GM12878 (cell line): ENCODE measurements at regions not wholly inside any gene's neighbourhood (a gene's known extent, or its start where the extent isn't known, plus 50 kb on each side); places are given as distances from the start of the nearest gene placed in this dataset.

Source experiments
- ATAC-seq: fragments of 200-7000 bp; cut with Tn5 transposase; 3 replicates; pipeline ENCODE4 v1.9.1; 2020; ENCODE audit warnings: mild to moderate bottlenecking, moderate library complexity
- BruUV-seq: library from RNA; stranded (reverse); fragments of 400-500 nt; replicated peaks from 2 replicates; lab custom pipeline; 2021; lab: Mats Ljungman, UMichigan
- CTCF ChIA-PET: fragments of 300-600 bp; sonication (Branson Sonifier 250); formaldehyde crosslinking; extraction: SDS; loops from one replicate; lab custom pipeline; 2021; ENCODE audit warnings: inconsistent platforms; lab: Yijun Ruan, JAX
- POLR2A ChIA-PET: fragments of 350-600 bp; formaldehyde crosslinking; extraction: SDS; loops from one replicate; lab custom pipeline; 2021; ENCODE audit warnings: inconsistent platforms; lab: Charles Lee
- RAD21 ChIA-PET: fragments of 300-600 bp; sonication (Branson Sonifier 250); formaldehyde crosslinking; loops from one replicate; lab custom pipeline; 2023; ENCODE audit warnings: antibody characterized with exemption; ENCODE audit not compliant: unreplicated experiment; lab: Charles Lee
- SMC1A ChIA-PET: fragments of 300-600 bp; sonication (Branson Sonifier 250); formaldehyde crosslinking; loops from one replicate; lab custom pipeline; 2023; ENCODE audit not compliant: unreplicated experiment, uncharacterized antibody; lab: Charles Lee
- DNase-seq: peaks from one replicate; pipeline ENCODE4 v3.0.0-alpha.2; 2011; ENCODE audit warnings: low read depth, low spot score
- FAIRE-seq: peaks from 3 replicates; lab custom pipeline; 2011; peaks lifted over from hg19 to GRCh38; lab: Jason Lieb, UNC
- H2AFZ ChIP-seq: 2 replicates; pipeline ENCODE4 v1.6.0; 2011; ENCODE audit warnings: low read depth, low read length, control low read depth; ENCODE audit not compliant: control insufficient read depth
- H3K27ac ChIP-seq: 2 replicates; pipeline ENCODE4 v1.5.1; 2011; ENCODE audit warnings: control low read depth; ENCODE audit not compliant: control insufficient read depth, insufficient read depth
- H3K27me3 ChIP-seq, 2 experiments: replicated peaks in 1 of 2; 2 replicates each; pipeline versions ENCODE4 v1.6.0 to v1.6.1; 2011; ENCODE audit warnings: low read length in 1 of 2; ENCODE audit not compliant: control insufficient read depth in 2 of 2, insufficient read depth in 2 of 2
- H3K36me3 ChIP-seq, 2 experiments: 2 replicates each; pipeline ENCODE4 v1.5.1; 2011; ENCODE audit warnings: low read length in 1 of 2; ENCODE audit not compliant: control insufficient read depth in 2 of 2, insufficient read depth in 2 of 2
- H3K4me1 ChIP-seq: 2 replicates; pipeline ENCODE4 v1.6.1; 2011; ENCODE audit warnings: mild to moderate bottlenecking, low read length, moderate library complexity, mixed read lengths; ENCODE audit not compliant: control insufficient read depth, insufficient read depth
- H3K4me2 ChIP-seq: 2 replicates; pipeline ENCODE4 v1.6.0; 2011; ENCODE audit warnings: control low read depth; ENCODE audit not compliant: control insufficient read depth, insufficient read depth
- H3K4me3 ChIP-seq: fragments of 200-600 bp; sonication (generic); 2 replicates; pipeline ENCODE4 v1.5.1; 2016
- H3K79me2 ChIP-seq: 2 replicates; pipeline ENCODE4 v1.6.0; 2011; ENCODE audit warnings: low read length; ENCODE audit not compliant: control insufficient read depth, insufficient read depth
- H3K9ac ChIP-seq: 2 replicates; pipeline ENCODE4 v1.8.0; 2011; ENCODE audit warnings: low read length, control low read depth, mixed read lengths; ENCODE audit not compliant: control insufficient read depth, insufficient read depth
- H3K9me3 ChIP-seq: replicated peaks from 3 replicates; pipeline ENCODE4 v1.5.1; 2011; ENCODE audit warnings: mild to moderate bottlenecking, low read length; ENCODE audit not compliant: control insufficient read depth, insufficient read depth
- H4K20me1 ChIP-seq: 2 replicates; pipeline ENCODE4 v1.6.0; 2011; ENCODE audit not compliant: control insufficient read depth, insufficient read depth
- BACH1 ChIP-seq: fragments of 450-650 bp; IDR thresholded peaks from 2 replicates; pipeline ENCODE4 v1.6.1; 2017; ENCODE audit warnings: mild to moderate bottlenecking, borderline replicate concordance
- NR2C2 ChIP-seq: IDR thresholded peaks from 2 replicates; pipeline ENCODE4 v1.6.1; 2011; ENCODE audit warnings: borderline replicate concordance, low read depth; ENCODE audit not compliant: control insufficient read depth, insufficient read length
- NR2F1 ChIP-seq: fragments of 450-650 bp; conservative IDR thresholded peaks from 2 replicates; pipeline ENCODE4 v1.6.1; 2017; ENCODE audit warnings: mild to moderate bottlenecking
- SKIL ChIP-seq: fragments of 450-650 bp; IDR thresholded peaks from 2 replicates; pipeline ENCODE4 v1.6.1; 2017; ENCODE audit warnings: mild to moderate bottlenecking, low read depth, inconsistent platforms; ENCODE audit not compliant: poor library complexity, severe bottlenecking
- ZNF622 ChIP-seq: fragments of 450-650 bp; IDR thresholded peaks from 2 replicates; pipeline ENCODE4 v1.6.1; 2017; ENCODE audit warnings: mild to moderate bottlenecking, inconsistent platforms
- ZZZ3 ChIP-seq: IDR thresholded peaks from 2 replicates; pipeline ENCODE4 v1.6.1; 2011; ENCODE audit warnings: low read depth; ENCODE audit not compliant: control insufficient read depth, insufficient read length
- WGBS: methylation state at CpG from one replicate; pipeline ENCODE4 v1.1.6; 2016; ENCODE audit warnings: low lambda C conversion rate; ENCODE audit not compliant: insufficient replicate concordance, insufficient coverage; ENCODE audit errors: missing lambda C conversion rate; 5-methylcytosine and 5-hydroxymethylcytosine counted together
- in situ Hi-C: fragments of 300-500 bp; cut with MboI; formaldehyde crosslinking; loops from 9 replicates; pipeline ENCODE4 v1.14.3; 2018; ENCODE audit warnings: mixed read lengths
- intact Hi-C: fragments of 100-400 bp; cut with micrococcal nuclease; formaldehyde crosslinking; loops from one replicate; pipeline ENCODE4 v1.14.2; 2022; ENCODE audit not compliant: unreplicated experiment
- TF ChIP-seq, protein P1 (sequence below): fragments of 450-650 bp; formaldehyde crosslinking; IDR thresholded peaks from 2 replicates; pipeline ENCODE4 v1.5.0; 2022; ENCODE audit warnings: mild to moderate bottlenecking, missing genetic modification characterization
- TF ChIP-seq, protein P2 (sequence below): fragments of 450-650 bp; conservative IDR thresholded peaks from 2 replicates; pipeline ENCODE4 v1.6.1; 2017; ENCODE audit warnings: mild to moderate bottlenecking, moderate library complexity
- TF ChIP-seq, protein P3 (sequence below): fragments of 450-650 bp; formaldehyde crosslinking; IDR thresholded peaks from 2 replicates; pipeline ENCODE4 v1.4.0; 2022; ENCODE audit warnings: mild to moderate bottlenecking, moderate library complexity

DNA sequence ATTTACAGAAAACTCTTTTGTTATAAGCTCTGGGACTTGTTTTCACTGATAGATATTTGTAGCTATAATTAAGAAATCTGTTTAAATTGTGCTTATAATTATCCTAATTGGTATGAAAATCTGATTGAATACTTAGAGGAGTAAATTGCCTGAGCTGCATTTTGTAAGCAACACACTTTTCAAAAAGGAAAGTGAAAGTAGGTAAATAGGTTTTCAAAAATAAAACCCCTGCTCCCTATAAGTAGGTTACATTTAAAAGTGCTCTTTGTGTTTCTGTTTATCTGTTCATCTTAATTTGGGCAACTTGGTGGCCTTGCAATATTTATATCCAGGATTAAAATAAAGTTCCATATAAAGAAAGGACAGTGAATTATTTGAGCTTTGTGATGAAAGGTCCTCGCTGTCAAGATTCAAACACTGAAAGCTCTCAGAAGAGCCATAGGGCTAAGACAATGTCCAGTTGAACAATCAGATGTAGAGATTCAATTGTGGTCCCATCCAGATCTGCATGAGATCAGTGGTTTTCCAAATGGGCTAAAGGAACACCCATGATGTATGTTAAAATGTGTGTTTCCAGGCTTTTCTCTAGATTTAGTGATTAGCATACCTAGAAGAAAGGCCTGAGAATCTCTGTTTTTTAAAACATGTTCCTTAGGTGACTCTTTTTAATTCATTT is 371.6 kb downstream of the RPRM start (continued):
- no peak for TF ChIP-seq NR2C2
- TF ChIP-seq, protein P1, sequence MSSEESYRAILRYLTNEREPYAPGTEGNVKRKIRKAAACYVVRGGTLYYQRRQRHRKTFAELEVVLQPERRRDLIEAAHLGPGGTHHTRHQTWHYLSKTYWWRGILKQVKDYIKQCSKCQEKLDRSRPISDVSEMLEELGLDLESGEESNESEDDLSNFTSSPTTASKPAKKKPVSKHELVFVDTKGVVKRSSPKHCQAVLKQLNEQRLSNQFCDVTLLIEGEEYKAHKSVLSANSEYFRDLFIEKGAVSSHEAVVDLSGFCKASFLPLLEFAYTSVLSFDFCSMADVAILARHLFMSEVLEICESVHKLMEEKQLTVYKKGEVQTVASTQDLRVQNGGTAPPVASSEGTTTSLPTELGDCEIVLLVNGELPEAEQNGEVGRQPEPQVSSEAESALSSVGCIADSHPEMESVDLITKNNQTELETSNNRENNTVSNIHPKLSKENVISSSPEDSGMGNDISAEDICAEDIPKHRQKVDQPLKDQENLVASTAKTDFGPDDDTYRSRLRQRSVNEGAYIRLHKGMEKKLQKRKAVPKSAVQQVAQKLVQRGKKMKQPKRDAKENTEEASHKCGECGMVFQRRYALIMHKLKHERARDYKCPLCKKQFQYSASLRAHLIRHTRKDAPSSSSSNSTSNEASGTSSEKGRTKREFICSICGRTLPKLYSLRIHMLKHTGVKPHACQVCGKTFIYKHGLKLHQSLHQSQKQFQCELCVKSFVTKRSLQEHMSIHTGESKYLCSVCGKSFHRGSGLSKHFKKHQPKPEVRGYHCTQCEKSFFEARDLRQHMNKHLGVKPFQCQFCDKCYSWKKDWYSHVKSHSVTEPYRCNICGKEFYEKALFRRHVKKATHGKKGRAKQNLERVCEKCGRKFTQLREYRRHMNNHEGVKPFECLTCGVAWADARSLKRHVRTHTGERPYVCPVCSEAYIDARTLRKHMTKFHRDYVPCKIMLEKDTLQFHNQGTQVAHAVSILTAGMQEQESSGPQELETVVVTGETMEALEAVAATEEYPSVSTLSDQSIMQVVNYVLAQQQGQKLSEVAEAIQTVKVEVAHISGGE: no peak

DNA sequence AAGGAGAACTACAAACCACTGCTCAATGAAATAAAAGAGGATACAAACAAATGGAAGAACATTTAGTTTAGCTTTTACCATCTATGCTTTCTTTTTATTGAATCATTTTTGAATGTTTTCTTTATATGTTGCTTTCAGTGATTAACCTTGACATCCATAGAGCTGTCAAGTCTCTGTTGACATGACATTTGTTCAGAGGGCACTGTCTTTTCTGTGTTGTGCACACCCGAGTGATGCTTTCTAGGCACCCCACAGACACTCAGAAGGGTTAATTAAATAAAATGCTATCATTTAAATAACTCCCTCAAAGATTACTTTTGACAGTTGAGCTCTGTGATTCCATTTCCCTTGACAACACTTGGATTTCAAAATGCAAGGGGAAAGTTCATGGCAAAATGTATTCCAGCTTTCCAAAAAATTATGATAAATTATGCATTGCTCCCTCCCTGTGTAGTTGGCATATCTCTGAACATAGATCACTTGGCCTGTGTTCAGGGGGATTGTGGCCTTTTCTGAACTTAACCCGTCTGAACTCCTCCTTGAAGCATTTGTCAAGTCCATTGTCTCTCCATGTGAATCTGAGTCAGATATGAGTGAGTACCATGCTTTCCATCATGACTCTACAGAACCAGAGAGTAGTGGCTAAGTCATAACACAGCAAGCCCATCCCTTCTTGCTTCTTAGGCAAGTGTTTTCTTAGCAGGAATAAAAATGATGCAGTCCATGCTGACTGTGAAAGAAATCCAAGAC is 372.6 kb downstream of the RPRM start:
- H3K4me2 ChIP-seq: no peak overlapping the region
- ChIA-PET POLR2A (no interaction called here), SMC1A (interaction anchor here (1.0 kb wide), 2 partner anchors 10 to 63 kb away, joined by 3 read pairs; no protein-coding TSS in a partner anchor), CTCF (no interaction called here), RAD21 (no interaction called here)
- FAIRE-seq: no peak
- no peaks in the 10 kb centered on the region for H3K9me3 ChIP-seq
- intact Hi-C loops: no loop called here
- H3K27ac ChIP-seq: no peak overlapping the region
- H2AFZ ChIP-seq: peak overlapping the region; percentile 86
- H3K27me3 ChIP-seq: no peaks in the 10 kb centered on the region
- no peaks in the 10 kb centered on the region for H3K4me1 ChIP-seq
- no peaks in the 10 kb centered on the region for H4K20me1 ChIP-seq
- BruUV-seq: no TSS peak
- H3K79me2 ChIP-seq: no peaks in the 10 kb centered on the region
- WGBS: 0% methylated on average over 2 of the region's 2 CpGs
- in situ Hi-C loops: no loop called here
- DNase-seq: no peak
- ATAC-seq: peak; percentile 40
- H3K9ac ChIP-seq: no peak overlapping the region
- no peaks in the 10 kb centered on the region for H3K36me3 ChIP-seq
- H3K4me3 ChIP-seq: no peak overlapping the region
- TF ChIP-seq SKIL: no peak
- TF ChIP-seq, protein P2, sequence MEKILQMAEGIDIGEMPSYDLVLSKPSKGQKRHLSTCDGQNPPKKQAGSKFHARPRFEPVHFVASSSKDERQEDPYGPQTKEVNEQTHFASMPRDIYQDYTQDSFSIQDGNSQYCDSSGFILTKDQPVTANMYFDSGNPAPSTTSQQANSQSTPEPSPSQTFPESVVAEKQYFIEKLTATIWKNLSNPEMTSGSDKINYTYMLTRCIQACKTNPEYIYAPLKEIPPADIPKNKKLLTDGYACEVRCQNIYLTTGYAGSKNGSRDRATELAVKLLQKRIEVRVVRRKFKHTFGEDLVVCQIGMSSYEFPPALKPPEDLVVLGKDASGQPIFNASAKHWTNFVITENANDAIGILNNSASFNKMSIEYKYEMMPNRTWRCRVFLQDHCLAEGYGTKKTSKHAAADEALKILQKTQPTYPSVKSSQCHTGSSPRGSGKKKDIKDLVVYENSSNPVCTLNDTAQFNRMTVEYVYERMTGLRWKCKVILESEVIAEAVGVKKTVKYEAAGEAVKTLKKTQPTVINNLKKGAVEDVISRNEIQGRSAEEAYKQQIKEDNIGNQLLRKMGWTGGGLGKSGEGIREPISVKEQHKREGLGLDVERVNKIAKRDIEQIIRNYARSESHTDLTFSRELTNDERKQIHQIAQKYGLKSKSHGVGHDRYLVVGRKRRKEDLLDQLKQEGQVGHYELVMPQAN: no peak
- TF ChIP-seq BACH1: no peak
- no peak for TF ChIP-seq ZZZ3
- TF ChIP-seq ZNF622: no peak
- TF ChIP-seq, protein P3, sequence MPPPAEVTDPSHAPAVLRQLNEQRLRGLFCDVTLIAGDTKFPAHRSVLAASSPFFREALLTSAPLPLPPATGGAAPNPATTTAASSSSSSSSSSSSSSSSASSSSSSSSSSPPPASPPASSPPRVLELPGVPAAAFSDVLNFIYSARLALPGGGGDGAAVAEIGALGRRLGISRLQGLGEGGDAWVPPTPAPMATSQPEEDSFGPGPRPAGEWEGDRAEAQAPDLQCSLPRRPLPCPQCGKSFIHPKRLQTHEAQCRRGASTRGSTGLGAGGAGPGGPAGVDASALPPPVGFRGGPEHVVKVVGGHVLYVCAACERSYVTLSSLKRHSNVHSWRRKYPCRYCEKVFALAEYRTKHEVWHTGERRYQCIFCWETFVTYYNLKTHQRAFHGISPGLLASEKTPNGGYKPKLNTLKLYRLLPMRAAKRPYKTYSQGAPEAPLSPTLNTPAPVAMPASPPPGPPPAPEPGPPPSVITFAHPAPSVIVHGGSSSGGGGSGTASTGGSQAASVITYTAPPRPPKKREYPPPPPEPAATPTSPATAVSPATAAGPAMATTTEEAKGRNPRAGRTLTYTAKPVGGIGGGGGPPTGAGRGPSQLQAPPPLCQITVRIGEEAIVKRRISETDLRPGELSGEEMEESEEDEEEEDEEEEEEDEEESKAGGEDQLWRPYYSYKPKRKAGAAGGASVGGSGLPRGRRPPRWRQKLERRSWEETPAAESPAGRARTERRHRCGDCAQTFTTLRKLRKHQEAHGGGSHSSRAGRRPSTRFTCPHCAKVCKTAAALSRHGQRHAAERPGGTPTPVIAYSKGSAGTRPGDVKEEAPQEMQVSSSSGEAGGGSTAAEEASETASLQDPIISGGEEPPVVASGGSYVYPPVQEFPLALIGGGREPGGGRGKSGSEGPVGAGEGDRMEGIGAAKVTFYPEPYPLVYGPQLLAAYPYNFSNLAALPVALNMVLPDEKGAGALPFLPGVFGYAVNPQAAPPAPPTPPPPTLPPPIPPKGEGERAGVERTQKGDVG: no peak
- TF ChIP-seq NR2F1: no peak
